GM23338 (cell line): ENCODE measurements at regions not wholly inside any gene's neighbourhood (a gene's known extent, or its start where the extent isn't known, plus 50 kb on each side); places are given as distances from the start of the nearest gene placed in this dataset.

Source experiments
- ATAC-seq: fragments of 200-7000 bp; cut with Tn5 transposase; 3 replicates; pipeline ENCODE4 v1.9.1; 2020
- DNase-seq: peaks from one replicate; pipeline ENCODE4 v3.0.0-alpha.2; 2015; ENCODE audit warnings: low spot score
- H2AFZ ChIP-seq: fragments of 200-600 bp; sonication (generic); 2 replicates; pipeline ENCODE4 v1.8.0; 2016; ENCODE audit warnings: antibody characterized with exemption, mild to moderate bottlenecking, moderate library complexity
- H3F3A ChIP-seq: fragments of 200-600 bp; sonication (generic); replicated peaks from 2 replicates; pipeline ENCODE4 v1.8.0; 2017; ENCODE audit warnings: antibody characterized with exemption, mixed run types, low read depth
- H3K27ac ChIP-seq: fragments of 200-600 bp; sonication (generic); 2 replicates; pipeline ENCODE4 v1.6.1; 2016; ENCODE audit warnings: low read depth
- H3K27me3 ChIP-seq: fragments of 200-600 bp; sonication (generic); 2 replicates; pipeline ENCODE4 v1.8.0; 2016; ENCODE audit warnings: mild to moderate bottlenecking, mixed run types, moderate library complexity; ENCODE audit not compliant: insufficient read depth
- H3K36me3 ChIP-seq: fragments of 200-600 bp; sonication (generic); 2 replicates; pipeline ENCODE4 v1.8.0; 2016; ENCODE audit warnings: mild to moderate bottlenecking; ENCODE audit not compliant: insufficient read depth
- H3K4me1 ChIP-seq: fragments of 200-600 bp; sonication (generic); 2 replicates; pipeline ENCODE4 v1.8.0; 2016; ENCODE audit warnings: mild to moderate bottlenecking, moderate library complexity; ENCODE audit not compliant: insufficient read depth
- H3K4me2 ChIP-seq: fragments of 200-600 bp; sonication (generic); 2 replicates; pipeline ENCODE4 v1.7.1; 2017; ENCODE audit warnings: mixed run types
- H3K4me3 ChIP-seq: fragments of 200-600 bp; sonication (generic); 2 replicates; pipeline ENCODE4 v1.6.1; 2016; ENCODE audit warnings: mixed run types
- H3K79me2 ChIP-seq: fragments of 200-600 bp; sonication (generic); replicated peaks from 2 replicates; pipeline ENCODE4 v1.8.0; 2017; ENCODE audit warnings: mild to moderate bottlenecking; ENCODE audit not compliant: insufficient read depth
- H3K9me2 ChIP-seq: fragments of 200-600 bp; sonication (generic); 2 replicates; pipeline ENCODE4 v1.8.0; 2017; ENCODE audit not compliant: insufficient read depth
- H4K20me1 ChIP-seq: fragments of 200-600 bp; sonication (generic); replicated peaks from 2 replicates; pipeline ENCODE4 v1.8.0; 2017; ENCODE audit warnings: mild to moderate bottlenecking; ENCODE audit not compliant: insufficient read depth
- H3K27ac Mint-ChIP-seq: 2 replicates; pipeline ENCODE4 v1.8.0; 2020; ENCODE audit warnings: inconsistent platforms, mild to moderate bottlenecking, moderate library complexity, mixed read lengths
- H3K27me3 Mint-ChIP-seq: 3 replicates; pipeline ENCODE4 v1.8.0; 2022; ENCODE audit warnings: low read depth, mild to moderate bottlenecking, moderate library complexity, mixed read lengths, inconsistent platforms; ENCODE audit not compliant: insufficient read depth, poor library complexity
- H3K36me3 Mint-ChIP-seq: 3 replicates; pipeline ENCODE4 v1.8.0; 2021; ENCODE audit warnings: low read depth, mild to moderate bottlenecking, inconsistent platforms, moderate library complexity, mixed read lengths
- H3K4me1 Mint-ChIP-seq: 3 replicates; pipeline ENCODE4 v1.8.0; 2020; ENCODE audit warnings: mild to moderate bottlenecking, inconsistent platforms, mixed read lengths
- H3K4me3 Mint-ChIP-seq: 3 replicates; pipeline ENCODE4 v1.8.0; 2021; ENCODE audit warnings: moderate library complexity, mild to moderate bottlenecking, inconsistent platforms, mixed read lengths
- H3K9me3 Mint-ChIP-seq: 3 replicates; pipeline ENCODE4 v1.8.0; 2020; ENCODE audit warnings: moderate library complexity, mild to moderate bottlenecking, inconsistent platforms, mixed read lengths
- CREB1 ChIP-seq: fragments of 250-450 bp; sonication (Bioruptor Pico); IDR thresholded peaks from 2 replicates; pipeline ENCODE4 v1.5.0; 2020; ENCODE audit warnings: low read depth, mild to moderate bottlenecking, moderate library complexity
- CTCF ChIP-seq, 2 experiments: fragments of 200-600 bp in 1 of 2; sonication (generic) in 1 of 2; conservative IDR thresholded peaks; 2 replicates each; pipeline versions ENCODE4 v1.5.1 to v1.6.1; 2016 to 2017; ENCODE audit warnings: antibody characterized with exemption in 2 of 2, low read depth in 2 of 2, mild to moderate bottlenecking in 2 of 2, moderate library complexity in 1 of 2
- EZH2 ChIP-seq: fragments of 200-600 bp; sonication (generic); IDR thresholded peaks from one replicate; pipeline ENCODE4 v1.8.0; 2017; ENCODE audit warnings: antibody characterized with exemption, mild to moderate bottlenecking, low read depth; ENCODE audit not compliant: unreplicated experiment
- JUNB ChIP-seq: IDR thresholded peaks from one replicate; pipeline ENCODE4 v1.6.1; 2016; ENCODE audit warnings: antibody characterized with exemption; ENCODE audit not compliant: unreplicated experiment
- NANOG ChIP-seq: IDR thresholded peaks from 2 replicates; pipeline ENCODE4 v1.6.1; 2016; ENCODE audit warnings: antibody characterized with exemption, borderline replicate concordance
- POLR2AphosphoS5 ChIP-seq: IDR thresholded peaks from 2 replicates; pipeline ENCODE4 v1.6.1; 2016; ENCODE audit warnings: antibody characterized with exemption, low read depth
- STAT1 ChIP-seq: IDR thresholded peaks from one replicate; pipeline ENCODE4 v1.6.1; 2016; ENCODE audit warnings: antibody characterized with exemption; ENCODE audit not compliant: unreplicated experiment
- ZNF331 ChIP-seq: fragments of 250-450 bp; sonication (Bioruptor Pico); IDR thresholded peaks from 2 replicates; pipeline ENCODE4 v1.5.0; 2020; ENCODE audit warnings: low read depth, mild to moderate bottlenecking, moderate library complexity
- ZNF462 ChIP-seq: fragments of 250-450 bp; sonication (Bioruptor Pico); IDR thresholded peaks from 2 replicates; pipeline ENCODE4 v1.5.0; 2020; ENCODE audit warnings: mild to moderate bottlenecking, moderate library complexity

- no peak for TF ChIP-seq ZNF462 (CRISPR knock-in tag)
Observed at GRCh38 chr20:16919841-16920240, 171.7 kb downstream of the OTOR start (continued).

- H3K36me3 Mint-ChIP-seq: no peaks in the 10 kb centered on the region
- H3K27ac ChIP-seq: no peak overlapping the region
- peaks cover 10% of the 10 kb centered on the region; the same call in 1 of the 2 replicates for H3K4me1 ChIP-seq
- H3K4me3 Mint-ChIP-seq: no peak overlapping the region
- H3K4me3 ChIP-seq: no peak overlapping the region
- peaks cover 2% of the 10 kb centered on the region for H3K27me3 Mint-ChIP-seq
- H3F3A ChIP-seq: no peaks in the 10 kb centered on the region
- no peaks in the 10 kb centered on the region for H3K9me3 Mint-ChIP-seq
- DNase-seq: no peak
- H3K27me3 ChIP-seq: no peaks in the 10 kb centered on the region
- peaks cover 18% of the 10 kb centered on the region for H3K4me1 Mint-ChIP-seq
- H4K20me1 ChIP-seq: no peaks in the 10 kb centered on the region
- ATAC-seq: no peak
- peak overlapping the region; percentile 25; the same call in 1 of the 2 replicates for H3K27ac Mint-ChIP-seq
- no peaks in the 10 kb centered on the region for H3K36me3 ChIP-seq
- H2AFZ ChIP-seq: no peak overlapping the region
- H3K4me2 ChIP-seq: no peak overlapping the region
- H3K9me2 ChIP-seq: 0 out of 2 replicates have a peak, but pooled peaks cover 1% of the 10 kb centered on the region
- H3K79me2 ChIP-seq: no peaks in the 10 kb centered on the region
- TF ChIP-seq STAT1 (no peak), POLR2AphosphoS5 (no peak), CREB1 (CRISPR knock-in tag) (no peak), CTCF (conservative IDR thresholded peaks at IDR 0.05; ENCODE audit: low read depth in 2 of 2) (no peak), ZNF462 (CRISPR knock-in tag) (no peak), NANOG (no peak), EZH2 (no peak), JUNB (no peak), ZNF331 (CRISPR knock-in tag) (no peak)
Observed at GRCh38 chr20:16922834-16923233, 174.7 kb downstream of the OTOR start.
